ENCODE measurements at regions not wholly inside any gene's neighbourhood (a gene's known extent, or its start where the extent isn't known, plus 50 kb on each side); places are given as distances from the start of the nearest gene placed in this dataset.

DNA sequence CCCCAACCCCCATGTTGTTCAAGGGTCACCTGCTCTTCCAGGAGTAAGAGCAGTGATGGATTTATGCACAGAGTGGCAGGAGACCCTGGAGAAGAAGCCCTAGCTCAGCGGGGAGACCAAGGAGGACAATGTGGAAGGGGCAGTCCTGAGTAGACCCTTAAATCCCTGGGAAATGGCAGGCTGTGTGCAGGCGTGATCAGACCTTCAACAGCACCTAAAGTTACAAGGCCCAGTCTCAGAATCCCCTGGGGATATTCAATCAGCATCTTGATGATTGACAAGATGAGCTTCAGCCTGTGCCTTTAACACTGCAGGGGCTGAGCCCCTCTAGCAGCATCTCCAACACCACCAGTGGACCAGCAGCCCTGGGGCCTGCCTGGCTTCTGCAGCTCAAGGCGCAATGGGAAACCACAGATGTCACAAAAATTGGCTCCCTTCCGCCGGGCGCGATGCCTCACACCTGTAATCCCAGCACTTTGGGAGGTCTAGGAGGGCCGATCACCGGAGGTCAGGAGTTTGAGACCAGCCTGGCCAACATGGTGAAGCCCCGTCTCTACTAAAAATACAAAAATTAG, 60.4 kb downstream of the IRF2BP2 start:
- 96% methylated on average over 7 of the region's 10 CpGs for WGBS
- peak in 1 of 2 donors; percentile 48 for DNase-seq (ENCODE audit: low spot score in 2 of 2)
- TF ChIP-seq POLR2A (IDR thresholded peaks at IDR 0.05) (no peak), EP300 (IDR thresholded peaks at IDR 0.05) (no peak), POLR2AphosphoS5 (IDR thresholded peaks at IDR 0.05) (no peak)
- TF ChIP-seq, protein P1, sequence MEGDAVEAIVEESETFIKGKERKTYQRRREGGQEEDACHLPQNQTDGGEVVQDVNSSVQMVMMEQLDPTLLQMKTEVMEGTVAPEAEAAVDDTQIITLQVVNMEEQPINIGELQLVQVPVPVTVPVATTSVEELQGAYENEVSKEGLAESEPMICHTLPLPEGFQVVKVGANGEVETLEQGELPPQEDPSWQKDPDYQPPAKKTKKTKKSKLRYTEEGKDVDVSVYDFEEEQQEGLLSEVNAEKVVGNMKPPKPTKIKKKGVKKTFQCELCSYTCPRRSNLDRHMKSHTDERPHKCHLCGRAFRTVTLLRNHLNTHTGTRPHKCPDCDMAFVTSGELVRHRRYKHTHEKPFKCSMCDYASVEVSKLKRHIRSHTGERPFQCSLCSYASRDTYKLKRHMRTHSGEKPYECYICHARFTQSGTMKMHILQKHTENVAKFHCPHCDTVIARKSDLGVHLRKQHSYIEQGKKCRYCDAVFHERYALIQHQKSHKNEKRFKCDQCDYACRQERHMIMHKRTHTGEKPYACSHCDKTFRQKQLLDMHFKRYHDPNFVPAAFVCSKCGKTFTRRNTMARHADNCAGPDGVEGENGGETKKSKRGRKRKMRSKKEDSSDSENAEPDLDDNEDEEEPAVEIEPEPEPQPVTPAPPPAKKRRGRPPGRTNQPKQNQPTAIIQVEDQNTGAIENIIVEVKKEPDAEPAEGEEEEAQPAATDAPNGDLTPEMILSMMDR (IDR thresholded peaks at IDR 0.05): no peak
- H3K27ac ChIP-seq: no peak overlapping the region
- no peaks in the 10 kb centered on the region for H3K9me3 ChIP-seq
- H3K4me1 ChIP-seq: peaks cover 29% of the 10 kb centered on the region
- H3K36me3 ChIP-seq: no peaks in the 10 kb centered on the region
- H3K27me3 ChIP-seq: no peaks in the 10 kb centered on the region
- H3K4me3 ChIP-seq: no peak overlapping the region

DNA sequence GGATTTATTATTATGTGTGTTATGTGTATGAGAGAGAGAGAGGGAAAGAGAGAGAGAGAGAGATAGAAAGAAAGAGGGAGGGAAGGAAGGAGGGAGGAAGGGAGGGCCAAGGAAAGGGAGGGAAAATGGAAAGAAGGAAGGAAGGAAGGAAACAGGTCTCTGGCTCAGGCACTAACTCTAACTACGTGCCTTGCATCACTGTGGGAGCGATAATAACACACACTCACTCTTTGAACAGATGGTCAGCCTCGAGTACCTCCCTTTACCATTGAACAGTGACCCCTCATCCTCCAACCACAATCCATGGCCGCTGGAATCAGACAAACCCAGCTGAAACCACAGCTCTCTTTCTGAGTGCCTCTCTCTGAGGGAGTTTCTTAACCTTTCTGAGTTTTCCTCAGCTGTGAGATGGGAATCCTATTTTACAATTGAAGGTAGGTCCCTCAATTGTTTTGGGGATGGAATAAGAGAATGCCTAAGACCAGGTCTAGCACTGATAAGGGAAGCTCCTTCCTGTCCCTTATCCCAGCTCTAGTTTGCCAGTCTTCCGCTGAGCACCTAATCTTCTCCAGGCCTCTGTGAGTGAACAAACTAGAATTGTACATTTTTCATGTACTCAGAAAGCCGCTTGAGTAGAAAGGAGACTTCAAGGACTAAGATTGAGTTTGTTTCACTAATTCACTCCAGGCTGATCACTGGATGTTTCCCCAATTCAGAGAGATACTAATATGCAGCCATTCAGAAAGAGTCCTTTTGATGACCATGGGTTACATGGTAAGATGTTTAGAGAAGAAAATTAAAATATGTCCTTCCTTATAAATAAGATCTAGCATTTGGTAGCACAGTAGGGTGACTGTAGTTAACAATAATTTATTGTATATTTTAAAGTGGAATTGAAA, 62.8 kb downstream of the IRF2BP2 start:
- Histone ChIP-seq H3K9me3 (no peaks in the 10 kb centered on the region), H3K4me1 (peaks cover 36% of the 10 kb centered on the region), H3K36me3 (no peaks in the 10 kb centered on the region), H3K4me3 (no peak overlapping the region), H3K27me3 (no peaks in the 10 kb centered on the region), H3K27ac (no peak overlapping the region)
- TF ChIP-seq, protein P1 (IDR thresholded peaks at IDR 0.05): no peak
- TF ChIP-seq EP300 (IDR thresholded peaks at IDR 0.05) (no peak), POLR2A (IDR thresholded peaks at IDR 0.05) (no peak), POLR2AphosphoS5 (IDR thresholded peaks at IDR 0.05) (no peak)
- no peak for DNase-seq (ENCODE audit: low spot score in 2 of 2)
- WGBS: 79% methylated on average over 6 of the region's 6 CpGs

DNA sequence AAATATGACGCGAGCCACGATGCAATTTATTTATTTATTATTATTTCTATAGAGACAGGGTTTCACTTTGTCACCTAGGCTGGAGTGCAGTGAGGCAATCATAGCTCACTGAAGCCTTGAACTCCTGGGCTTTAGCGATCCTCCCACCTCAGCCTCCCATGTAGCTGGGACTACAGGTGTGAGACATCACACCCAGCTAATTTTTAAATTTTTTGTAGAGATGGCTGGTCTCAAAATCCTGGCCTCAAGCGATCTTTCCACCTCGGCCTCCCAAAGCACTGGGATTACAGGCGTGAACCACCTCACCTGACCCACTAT, 63.6 kb downstream of the IRF2BP2 start:
- Histone ChIP-seq H3K27me3 (no peaks in the 10 kb centered on the region), H3K4me1 (peaks cover 43% of the 10 kb centered on the region), H3K27ac (no peak overlapping the region), H3K36me3 (no peaks in the 10 kb centered on the region), H3K4me3 (no peak overlapping the region), H3K9me3 (no peaks in the 10 kb centered on the region)
- no peak for TF ChIP-seq POLR2AphosphoS5 (IDR thresholded peaks at IDR 0.05)
- no peak for TF ChIP-seq EP300 (IDR thresholded peaks at IDR 0.05)
- TF ChIP-seq, protein P1 (IDR thresholded peaks at IDR 0.05): no peak
- no peak for TF ChIP-seq POLR2A (IDR thresholded peaks at IDR 0.05)
- WGBS: 94% methylated on average over 7 of the region's 7 CpGs
- DNase-seq (ENCODE audit: low spot score in 2 of 2): no peak

DNA sequence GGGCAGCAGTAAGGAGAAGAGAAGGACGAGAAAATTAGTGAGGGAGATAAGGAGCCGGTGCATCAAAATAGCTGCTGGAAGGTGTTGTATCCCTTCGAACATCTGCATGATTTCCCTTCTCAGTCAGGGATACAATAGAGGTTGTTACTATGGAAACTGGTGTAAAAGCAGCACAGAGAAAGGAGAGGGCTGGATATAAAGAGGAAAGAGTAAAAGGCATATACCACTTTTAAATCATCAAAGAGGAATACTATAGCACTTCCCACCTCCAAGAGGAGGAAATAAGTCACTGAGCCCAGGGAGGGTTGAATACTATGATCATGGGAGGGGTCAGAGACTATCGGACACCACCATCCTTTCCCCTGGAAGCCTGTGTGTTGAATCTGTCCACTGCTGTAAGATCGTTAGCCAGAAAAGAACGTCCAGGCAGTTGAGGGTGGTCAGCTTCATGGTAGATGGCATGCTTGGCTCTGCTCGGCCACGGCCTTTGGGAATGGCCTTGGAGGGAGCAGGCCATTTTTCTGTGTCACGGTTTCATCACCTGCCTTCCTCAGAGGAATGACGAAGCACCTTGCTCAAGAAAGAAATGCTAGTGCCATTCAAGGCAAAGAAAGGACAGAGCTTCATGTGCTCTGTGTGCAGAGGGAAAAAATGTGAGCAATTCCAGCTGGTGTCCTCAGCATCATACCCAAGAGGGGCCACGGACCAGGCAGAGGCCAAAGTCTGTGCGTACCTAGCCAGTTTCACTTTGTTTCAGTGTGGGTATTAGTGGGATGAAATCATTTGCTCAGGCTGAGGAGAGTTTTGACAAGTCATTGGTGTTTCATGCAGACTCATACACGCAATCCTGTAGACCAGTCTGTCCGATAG, 64.2 kb downstream of the IRF2BP2 start:
- H3K4me1 ChIP-seq: peaks cover 48% of the 10 kb centered on the region
- no peak overlapping the region for H3K27ac ChIP-seq
- H3K27me3 ChIP-seq: no peaks in the 10 kb centered on the region
- peak; percentile 77 for TF ChIP-seq EP300 (IDR thresholded peaks at IDR 0.05)
- no peak for TF ChIP-seq POLR2A (IDR thresholded peaks at IDR 0.05)
- no peaks in the 10 kb centered on the region for H3K9me3 ChIP-seq
- WGBS: 90% methylated on average over 14 of the region's 14 CpGs
- no peaks in the 10 kb centered on the region for H3K36me3 ChIP-seq
- no peak overlapping the region for H3K4me3 ChIP-seq
- peak in 1 of 2 donors; percentile 47 for DNase-seq (ENCODE audit: low spot score in 2 of 2)

DNA sequence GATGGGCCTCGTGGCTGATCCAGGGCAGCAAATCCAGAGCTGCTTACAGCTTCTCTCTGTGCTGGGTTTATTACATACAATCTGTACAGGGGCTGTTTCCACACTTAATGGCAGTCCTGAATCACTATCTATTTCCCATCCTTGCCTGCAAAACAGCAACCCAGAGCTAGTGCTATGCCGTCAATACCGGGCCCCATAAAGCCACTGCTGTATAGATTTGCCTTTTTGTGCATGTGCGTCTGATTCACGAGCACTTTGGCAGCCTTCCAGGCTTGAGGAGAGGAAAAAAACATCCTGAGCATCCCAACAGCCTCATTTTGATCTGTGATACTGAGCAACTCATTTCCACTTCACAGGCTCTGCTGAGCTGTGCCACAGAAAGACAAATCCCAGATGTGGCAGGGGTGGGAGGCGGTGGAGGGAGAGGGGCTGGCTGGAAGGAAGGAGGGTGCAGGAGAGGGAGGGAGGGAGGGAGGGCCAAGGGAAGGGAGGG, 65.2 kb upstream of the TARBP1 start:
- Histone ChIP-seq H3K4me3 (no peak overlapping the region), H3K27me3 (no peaks in the 10 kb centered on the region), H3K36me3 (no peaks in the 10 kb centered on the region), H3K4me1 (peaks cover 57% of the 10 kb centered on the region), H3K9me3 (no peaks in the 10 kb centered on the region), H3K27ac (peak overlapping the region; percentile 79)
- peak in 1 of 2 donors; percentile 84 for DNase-seq (ENCODE audit: low spot score in 2 of 2)
- TF ChIP-seq POLR2AphosphoS5 (IDR thresholded peaks at IDR 0.05) (no peak), EP300 (IDR thresholded peaks at IDR 0.05) (no peak), POLR2A (IDR thresholded peaks at IDR 0.05) (no peak)
- TF ChIP-seq, protein P1 (IDR thresholded peaks at IDR 0.05): no peak
- 21% methylated on average over 6 of the region's 6 CpGs for WGBS

Measured in suprapubic skin (tissue), 4 donors.